Astrocyte (in vitro differentiated cells and primary cell): ENCODE measurements at regions not wholly inside any gene's neighbourhood (a gene's known extent, or its start where the extent isn't known, plus 50 kb on each side); places are given as distances from the start of the nearest gene placed in this dataset.

Experiments
- DNase-seq: peaks from one replicate; pipeline ENCODE4 v3.0.0-alpha.2; 2010; ENCODE audit warnings: low read depth
- FAIRE-seq: peaks from 2 replicates; lab custom pipeline; 2011; peaks lifted over from hg19 to GRCh38; lab: Jason Lieb, UNC
- H2AFZ ChIP-seq: 2 replicates; pipeline ENCODE4 v1.6.0; 2012; ENCODE audit warnings: low read depth, low read length, inconsistent platforms
- H3K27ac ChIP-seq: 2 replicates; pipeline ENCODE4 v1.5.1; 2011; ENCODE audit warnings: low read depth, low read length, inconsistent platforms
- H3K27me3 ChIP-seq: 2 replicates; pipeline ENCODE4 v1.6.0; 2011; ENCODE audit warnings: low read length, inconsistent platforms; ENCODE audit not compliant: insufficient read depth
- H3K36me3 ChIP-seq: 2 replicates; pipeline ENCODE4 v1.5.1; 2011; ENCODE audit warnings: low read length, inconsistent platforms; ENCODE audit not compliant: insufficient read depth
- H3K4me1 ChIP-seq: 2 replicates; pipeline ENCODE4 v1.5.1; 2011; ENCODE audit warnings: low read length, inconsistent platforms; ENCODE audit not compliant: insufficient read depth
- H3K4me2 ChIP-seq: 2 replicates; pipeline ENCODE4 v1.6.0; 2012; ENCODE audit warnings: low read length, inconsistent platforms
- H3K4me3 ChIP-seq: 2 replicates; pipeline ENCODE4 v1.5.1; 2011; ENCODE audit warnings: low read depth, mild to moderate bottlenecking, low read length, inconsistent platforms; ENCODE audit not compliant: insufficient read depth
- H3K79me2 ChIP-seq: 2 replicates; pipeline ENCODE4 v1.6.0; 2012; ENCODE audit warnings: mild to moderate bottlenecking, low read length, inconsistent platforms; ENCODE audit not compliant: insufficient read depth
- H3K9ac ChIP-seq: 2 replicates; pipeline ENCODE4 v1.6.0; 2012; ENCODE audit warnings: mild to moderate bottlenecking, low read length, inconsistent platforms
- H3K9me3 ChIP-seq: 2 replicates; pipeline ENCODE4 v1.5.1; 2012; ENCODE audit warnings: low read depth, mild to moderate bottlenecking, low read length, inconsistent platforms; ENCODE audit not compliant: insufficient read depth
- H4K20me1 ChIP-seq: 2 replicates; pipeline ENCODE4 v1.6.0; 2012; ENCODE audit warnings: low read length, inconsistent platforms; ENCODE audit not compliant: insufficient read depth
- H3K27ac Mint-ChIP-seq: one replicate; pipeline ENCODE4 v1.8.0; 2021; ENCODE audit warnings: mild to moderate bottlenecking, mixed read lengths; ENCODE audit not compliant: unreplicated experiment
- H3K27me3 Mint-ChIP-seq: one replicate; pipeline ENCODE4 v1.8.0; 2021; ENCODE audit warnings: low read depth, mixed read lengths; ENCODE audit not compliant: unreplicated experiment
- H3K36me3 Mint-ChIP-seq: one replicate; pipeline ENCODE4 v1.8.0; 2021; ENCODE audit warnings: low read depth, mixed read lengths; ENCODE audit not compliant: unreplicated experiment
- H3K4me1 Mint-ChIP-seq: one replicate; pipeline ENCODE4 v1.8.0; 2021; ENCODE audit warnings: low read depth, mixed read lengths; ENCODE audit not compliant: unreplicated experiment
- H3K4me3 Mint-ChIP-seq: one replicate; pipeline ENCODE4 v1.8.0; 2021; ENCODE audit warnings: mild to moderate bottlenecking, moderate library complexity, mixed read lengths; ENCODE audit not compliant: unreplicated experiment
- H3K9me3 Mint-ChIP-seq: one replicate; pipeline ENCODE4 v1.8.0; 2021; ENCODE audit warnings: mild to moderate bottlenecking, mixed read lengths; ENCODE audit not compliant: unreplicated experiment
- EZH2 ChIP-seq: IDR thresholded peaks from 2 replicates; pipeline ENCODE4 v1.6.1; 2012; ENCODE audit warnings: mild to moderate bottlenecking, low read length, inconsistent platforms; ENCODE audit not compliant: insufficient read depth
- TF ChIP-seq, protein P1 (sequence below): IDR thresholded peaks from 2 replicates; pipeline ENCODE4 v1.5.1; 2011; ENCODE audit warnings: low read depth, mild to moderate bottlenecking, inconsistent platforms, low read length, moderate library complexity; ENCODE audit not compliant: insufficient read depth

DNA sequence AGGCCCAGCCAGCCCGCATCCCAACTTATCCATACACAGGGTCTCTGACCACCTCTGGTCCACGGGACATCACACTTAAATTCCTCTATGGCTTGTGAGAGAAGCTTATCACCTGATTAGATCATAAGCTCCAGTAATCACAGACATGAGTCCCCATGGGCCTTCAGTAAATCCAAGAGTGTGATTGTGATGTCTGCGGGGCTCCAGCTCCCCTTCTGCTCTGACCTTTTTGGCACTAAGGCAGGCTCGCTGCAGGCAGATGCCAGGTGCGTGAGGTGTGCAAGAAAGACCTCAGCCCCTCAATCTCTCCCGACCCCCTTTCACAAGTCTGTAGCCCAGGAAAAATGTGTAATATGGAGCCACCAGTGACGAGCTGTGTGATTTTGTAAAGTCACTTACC is 127.6 kb upstream of the DUSP22 start:
- no peak overlapping the region for H3K27ac Mint-ChIP-seq
- H2AFZ ChIP-seq: no peak overlapping the region
- H3K27me3 ChIP-seq: no peaks in the 10 kb centered on the region
- H3K36me3 Mint-ChIP-seq: no peaks in the 10 kb centered on the region
- no peaks in the 10 kb centered on the region for H4K20me1 ChIP-seq
- H3K79me2 ChIP-seq: no peaks in the 10 kb centered on the region
- FAIRE-seq (no peak), DNase-seq (no peak)
- H3K9me3 ChIP-seq: no peaks in the 10 kb centered on the region
- TF ChIP-seq, protein P1, sequence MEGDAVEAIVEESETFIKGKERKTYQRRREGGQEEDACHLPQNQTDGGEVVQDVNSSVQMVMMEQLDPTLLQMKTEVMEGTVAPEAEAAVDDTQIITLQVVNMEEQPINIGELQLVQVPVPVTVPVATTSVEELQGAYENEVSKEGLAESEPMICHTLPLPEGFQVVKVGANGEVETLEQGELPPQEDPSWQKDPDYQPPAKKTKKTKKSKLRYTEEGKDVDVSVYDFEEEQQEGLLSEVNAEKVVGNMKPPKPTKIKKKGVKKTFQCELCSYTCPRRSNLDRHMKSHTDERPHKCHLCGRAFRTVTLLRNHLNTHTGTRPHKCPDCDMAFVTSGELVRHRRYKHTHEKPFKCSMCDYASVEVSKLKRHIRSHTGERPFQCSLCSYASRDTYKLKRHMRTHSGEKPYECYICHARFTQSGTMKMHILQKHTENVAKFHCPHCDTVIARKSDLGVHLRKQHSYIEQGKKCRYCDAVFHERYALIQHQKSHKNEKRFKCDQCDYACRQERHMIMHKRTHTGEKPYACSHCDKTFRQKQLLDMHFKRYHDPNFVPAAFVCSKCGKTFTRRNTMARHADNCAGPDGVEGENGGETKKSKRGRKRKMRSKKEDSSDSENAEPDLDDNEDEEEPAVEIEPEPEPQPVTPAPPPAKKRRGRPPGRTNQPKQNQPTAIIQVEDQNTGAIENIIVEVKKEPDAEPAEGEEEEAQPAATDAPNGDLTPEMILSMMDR: no peak
- no peak for TF ChIP-seq EZH2
- no peak overlapping the region for H3K27ac ChIP-seq
- H3K9me3 Mint-ChIP-seq: no peaks in the 10 kb centered on the region
- no peaks in the 10 kb centered on the region for H3K4me1 Mint-ChIP-seq
- no peaks in the 10 kb centered on the region for H3K36me3 ChIP-seq
- H3K27me3 Mint-ChIP-seq: peaks cover 36% of the 10 kb centered on the region
- no peak overlapping the region for H3K4me3 ChIP-seq
- no peaks in the 10 kb centered on the region for H3K4me1 ChIP-seq
- H3K4me2 ChIP-seq: no peak overlapping the region
- H3K9ac ChIP-seq: no peak overlapping the region
- H3K4me3 Mint-ChIP-seq: no peak overlapping the region

DNA sequence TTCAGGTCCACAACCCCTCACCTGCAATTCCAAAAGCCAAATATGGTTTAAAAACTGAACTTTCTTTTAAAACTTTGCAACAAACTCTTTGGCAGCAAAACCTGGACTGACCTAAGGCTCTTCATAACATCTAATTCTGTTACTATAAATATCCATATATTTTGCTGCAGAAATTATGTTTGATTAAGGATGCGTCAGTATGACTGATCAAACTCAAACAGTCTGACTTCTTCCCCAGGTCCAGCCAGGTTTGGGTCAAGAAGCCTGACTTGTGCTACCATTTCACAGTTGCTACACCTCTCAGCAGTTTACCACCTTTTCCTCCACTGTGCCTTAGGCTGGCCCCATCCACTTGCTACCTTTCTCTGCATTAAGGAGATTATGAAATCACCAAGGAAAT is 127.0 kb upstream of the DUSP22 start:
- TF ChIP-seq, protein P1: no peak
- TF ChIP-seq EZH2: no peak
- H3K4me3 Mint-ChIP-seq: no peak overlapping the region
- Histone ChIP-seq H3K9me3 (no peaks in the 10 kb centered on the region), H3K79me2 (no peaks in the 10 kb centered on the region), H3K27ac (no peak overlapping the region), H3K4me2 (no peak overlapping the region), H3K4me3 (no peak overlapping the region), H3K27me3 (no peaks in the 10 kb centered on the region), H4K20me1 (no peaks in the 10 kb centered on the region), H2AFZ (no peak overlapping the region), H3K9ac (no peak overlapping the region), H3K36me3 (no peaks in the 10 kb centered on the region), H3K4me1 (no peaks in the 10 kb centered on the region)
- H3K27ac Mint-ChIP-seq: no peak overlapping the region
- no peaks in the 10 kb centered on the region for H3K9me3 Mint-ChIP-seq
- FAIRE-seq: no peak
- DNase-seq: no peak
- H3K27me3 Mint-ChIP-seq: peaks cover 35% of the 10 kb centered on the region
- no peaks in the 10 kb centered on the region for H3K4me1 Mint-ChIP-seq
- no peaks in the 10 kb centered on the region for H3K36me3 Mint-ChIP-seq

DNA sequence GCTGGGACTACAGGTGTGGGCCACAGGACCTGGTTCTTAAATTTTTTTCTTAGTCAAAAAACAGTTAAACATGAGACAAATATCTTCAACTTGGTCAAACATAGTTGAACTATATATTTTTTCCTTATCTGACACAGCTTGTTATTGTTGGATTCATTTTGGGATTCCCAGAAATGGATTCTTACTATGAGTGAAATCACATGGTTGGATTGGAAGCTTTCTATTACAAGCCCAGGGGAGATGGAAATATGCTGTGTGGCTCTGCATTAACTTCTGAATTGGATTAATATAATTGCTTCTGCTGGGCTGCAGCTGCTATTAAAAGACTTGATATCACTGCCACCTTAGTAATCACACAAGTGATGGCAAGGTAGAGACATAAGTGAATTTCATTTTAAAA is 126.4 kb upstream of the DUSP22 start:
- H3K27ac ChIP-seq: no peak overlapping the region
- H3K36me3 ChIP-seq: no peaks in the 10 kb centered on the region
- no peak for TF ChIP-seq EZH2
- TF ChIP-seq, protein P1: no peak
- H3K79me2 ChIP-seq: no peaks in the 10 kb centered on the region
- Mint-ChIP-seq H3K4me1 (no peaks in the 10 kb centered on the region), H3K9me3 (no peaks in the 10 kb centered on the region), H3K27ac (no peak overlapping the region), H3K4me3 (no peak overlapping the region), H3K36me3 (no peaks in the 10 kb centered on the region), H3K27me3 (peaks cover 31% of the 10 kb centered on the region)
- H2AFZ ChIP-seq: no peak overlapping the region
- no peak overlapping the region for H3K4me3 ChIP-seq
- no peaks in the 10 kb centered on the region for H3K4me1 ChIP-seq
- H3K27me3 ChIP-seq: no peaks in the 10 kb centered on the region
- H3K9me3 ChIP-seq: no peaks in the 10 kb centered on the region
- FAIRE-seq (no peak), DNase-seq (no peak)
- H3K4me2 ChIP-seq: no peak overlapping the region
- H4K20me1 ChIP-seq: no peaks in the 10 kb centered on the region
- H3K9ac ChIP-seq: no peak overlapping the region
